Naive thymus-derived CD8-positive, alpha-beta T cell (primary cell): ENCODE measurements at regions not wholly inside any gene's neighbourhood (a gene's known extent, or its start where the extent isn't known, plus 50 kb on each side); places are given as distances from the start of the nearest gene placed in this dataset.
A peak's percentile ranks its signal among the peaks of the same experiment; 100 is the strongest.
"Not testable (repeated sequence)": the region's sequence is repeated elsewhere in the genome, so short reads cannot be mapped to it uniquely, and the experiment has no call there.

Experiments
- ATAC-seq, 2 donors: fragments of 150-1000 bp; cut with Tn5 transposase in 1 of 2; sonication (Bioruptor Pico), chemical (Tn5 transposase) in 1 of 2; 1 replicate in 1 of 2; 2 replicates in 1 of 2; pipeline ENCODE4 v1.10.0; 2021; ENCODE audit warnings: mild to moderate bottlenecking in 2 of 2, moderate library complexity in 2 of 2
- POLR2A ChIA-PET: fragments of 350-600 bp; sonication (Branson Sonifier 250); formaldehyde crosslinking; loops from one replicate; lab custom pipeline; 2021; ENCODE audit warnings: antibody characterized with exemption; lab: Charles Lee
- DNase-seq, 10 donors: peaks; one replicate each; pipeline versions ENCODE4 v3.0.0 to v3.0.0-alpha.2; 2020 to 2022
- H3K27ac Mint-ChIP-seq, 10 donors: one replicate each; pipeline ENCODE4 v1.8.0; 2020 to 2022; ENCODE audit warnings: mild to moderate bottlenecking in 10 of 10, mixed read lengths in 10 of 10, moderate library complexity in 4 of 10, inconsistent platforms in 1 of 10
- H3K27me3 Mint-ChIP-seq, 5 donors: one replicate each; pipeline ENCODE4 v1.8.0; 2021 to 2022; ENCODE audit warnings: mixed read lengths in 5 of 5
- H3K36me3 Mint-ChIP-seq, 3 donors: one replicate each; pipeline ENCODE4 v1.8.0; 2020 to 2022; ENCODE audit warnings: mixed read lengths in 3 of 3, mild to moderate bottlenecking in 2 of 3, inconsistent platforms in 1 of 3
- H3K4me1 Mint-ChIP-seq, 4 donors: one replicate each; pipeline ENCODE4 v1.8.0; 2021 to 2022; ENCODE audit warnings: mixed read lengths in 4 of 4
- H3K4me3 Mint-ChIP-seq, 10 donors: one replicate each; pipeline ENCODE4 v1.8.0; 2020 to 2022; ENCODE audit warnings: mild to moderate bottlenecking in 10 of 10, mixed read lengths in 10 of 10, moderate library complexity in 6 of 10, inconsistent platforms in 1 of 10
- H3K9me3 Mint-ChIP-seq, 9 donors: one replicate each; pipeline ENCODE4 v1.8.0; 2020 to 2022; ENCODE audit warnings: mixed read lengths in 9 of 9, mild to moderate bottlenecking in 3 of 9, inconsistent platforms in 1 of 9, moderate library complexity in 1 of 9

GRCh38 chr10:33065111-33065510 lies 107.1 kb upstream of the ITGB1 start:
- Mint-ChIP-seq H3K36me3 (peaks cover 0 to 4% (median 0%) of the 10 kb centered on the region in 3 donors), H3K27ac (no peak overlapping the region), H3K4me3 (no peak overlapping the region), H3K9me3 (peaks cover 0 to 5% (median 0%) of the 10 kb centered on the region in 9 donors), H3K4me1 (peaks cover 0 to 2% (median 0%) of the 10 kb centered on the region in 4 donors), H3K27me3 (no peaks in the 10 kb centered on the region)
- POLR2A ChIA-PET: no interaction called here
- ATAC-seq: no peak
- DNase-seq: no peak

GRCh38 chr10:33064706-33065105 lies 106.7 kb upstream of the ITGB1 start:
- Mint-ChIP-seq H3K27ac (peak overlapping the region in 1 of 10 donors; percentile 57), H3K27me3 (no peaks in the 10 kb centered on the region), H3K9me3 (peaks cover 0 to 5% (median 0%) of the 10 kb centered on the region in 9 donors), H3K4me1 (peaks cover 0 to 2% (median 0%) of the 10 kb centered on the region in 4 donors), H3K4me3 (no peak overlapping the region), H3K36me3 (peaks cover 0 to 4% (median 0%) of the 10 kb centered on the region in 3 donors)
- DNase-seq: no peak
- POLR2A ChIA-PET: no interaction called here
- ATAC-seq: no peak

DNA sequence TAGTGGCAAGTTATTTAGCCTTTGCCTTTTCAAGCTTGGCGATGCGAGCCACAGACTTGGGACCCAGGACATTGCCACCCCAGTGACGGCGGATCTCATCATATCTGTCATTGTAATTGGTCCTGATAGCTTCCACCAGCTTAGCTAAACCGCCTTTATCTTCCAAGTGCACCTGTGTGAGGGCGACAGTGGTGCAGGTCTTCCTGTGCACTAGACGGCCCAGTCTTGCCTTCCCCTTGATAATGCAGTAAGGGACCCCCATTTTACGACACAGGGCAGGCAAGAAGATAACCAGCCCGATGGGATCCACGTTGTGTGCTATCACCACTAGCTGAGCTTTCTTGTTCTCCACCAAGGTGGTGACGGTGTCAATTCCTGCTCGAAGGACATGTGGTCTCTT lies 99.6 kb upstream of the ITGB1 start:
- DNase-seq (no peak), ATAC-seq (no peak)
- peaks cover 0 to 13% (median 3%) of the 10 kb centered on the region in 5 donors for H3K27me3 Mint-ChIP-seq
- peaks cover 0 to 2% (median 0%) of the 10 kb centered on the region in 3 donors for H3K36me3 Mint-ChIP-seq
- POLR2A ChIA-PET: no interaction called here
- H3K4me3 Mint-ChIP-seq: no peak overlapping the region
- H3K27ac Mint-ChIP-seq: no peak overlapping the region
- no peaks in the 10 kb centered on the region for H3K9me3 Mint-ChIP-seq
- no peaks in the 10 kb centered on the region for H3K4me1 Mint-ChIP-seq

DNA sequence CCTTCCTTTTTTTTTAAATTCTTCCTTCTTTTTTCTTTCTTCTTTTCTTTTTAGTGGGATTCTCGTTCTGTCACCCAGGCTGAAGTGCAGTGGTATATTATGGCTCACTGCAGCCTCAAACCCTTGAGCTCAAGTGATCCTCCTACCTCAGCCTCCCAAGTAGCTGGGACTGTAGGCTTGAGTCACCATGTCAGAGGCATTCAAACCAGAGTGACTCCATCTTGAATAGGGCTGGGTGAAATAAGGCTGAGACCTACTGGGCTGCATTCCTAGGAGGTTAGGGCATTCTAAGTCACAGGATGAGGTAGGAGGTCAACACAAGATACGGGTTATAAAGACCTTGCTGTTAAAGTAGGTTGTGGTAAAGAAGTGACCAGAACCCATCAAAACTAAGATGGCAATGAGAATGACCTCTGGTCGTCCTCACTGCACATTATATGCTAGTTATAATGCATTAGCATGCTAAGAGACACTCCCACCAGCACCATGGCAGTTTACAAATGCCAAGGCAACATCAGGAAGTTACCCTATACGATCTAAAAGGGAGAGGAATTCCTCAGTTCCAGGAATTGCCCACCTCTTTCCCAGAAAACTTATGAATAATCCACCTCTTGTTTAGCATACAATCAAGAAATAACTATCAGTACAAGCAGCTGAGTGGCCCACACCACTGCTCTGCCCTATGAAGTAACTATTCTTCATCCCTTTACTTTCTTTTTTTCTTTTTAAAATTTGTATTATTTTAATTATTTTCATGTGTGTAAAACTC lies 99.0 kb upstream of the ITGB1 start:
- Mint-ChIP-seq H3K4me1 (no peaks in the 10 kb centered on the region), H3K27ac (no peak overlapping the region), H3K27me3 (peaks cover 0 to 13% (median 6%) of the 10 kb centered on the region in 5 donors), H3K36me3 (peaks cover 0 to 2% (median 0%) of the 10 kb centered on the region in 3 donors), H3K4me3 (no peak overlapping the region), H3K9me3 (no peaks in the 10 kb centered on the region)
- POLR2A ChIA-PET: no interaction called here
- ATAC-seq (no peak), DNase-seq (no peak)

- Mint-ChIP-seq H3K9me3 (no peaks in the 10 kb centered on the region), H3K36me3 (no peaks in the 10 kb centered on the region), H3K27ac (peak overlapping the region in 1 of 10 donors; percentile 23), H3K4me3 (no peak overlapping the region), H3K4me1 (peaks cover 0 to 10% (median 4%) of the 10 kb centered on the region in 4 donors), H3K27me3 (peaks cover 0 to 13% (median 6%) of the 10 kb centered on the region in 5 donors)
- DNase-seq (no peak), ATAC-seq (no peak)
- POLR2A ChIA-PET: no interaction called here
These were observed 97.6 kb upstream of the ITGB1 start for GRCh38 chr10:33055625-33056024.

- peaks cover 3 to 16% (median 6%) of the 10 kb centered on the region in 4 donors for H3K4me1 Mint-ChIP-seq
- no peak for ATAC-seq
- peaks cover 0 to 13% (median 6%) of the 10 kb centered on the region in 5 donors for H3K27me3 Mint-ChIP-seq
- peak overlapping the region in 1 of 10 donors; percentile 34 for H3K4me3 Mint-ChIP-seq
- no peaks in the 10 kb centered on the region for H3K36me3 Mint-ChIP-seq
- H3K27ac Mint-ChIP-seq: peak overlapping the region in 1 of 10 donors; percentile 55
- POLR2A ChIA-PET: no interaction called here
- no peak for DNase-seq
- H3K9me3 Mint-ChIP-seq: no peaks in the 10 kb centered on the region
These were observed 95.1 kb upstream of the ITGB1 start for GRCh38 chr10:33052915-33053810.

DNA sequence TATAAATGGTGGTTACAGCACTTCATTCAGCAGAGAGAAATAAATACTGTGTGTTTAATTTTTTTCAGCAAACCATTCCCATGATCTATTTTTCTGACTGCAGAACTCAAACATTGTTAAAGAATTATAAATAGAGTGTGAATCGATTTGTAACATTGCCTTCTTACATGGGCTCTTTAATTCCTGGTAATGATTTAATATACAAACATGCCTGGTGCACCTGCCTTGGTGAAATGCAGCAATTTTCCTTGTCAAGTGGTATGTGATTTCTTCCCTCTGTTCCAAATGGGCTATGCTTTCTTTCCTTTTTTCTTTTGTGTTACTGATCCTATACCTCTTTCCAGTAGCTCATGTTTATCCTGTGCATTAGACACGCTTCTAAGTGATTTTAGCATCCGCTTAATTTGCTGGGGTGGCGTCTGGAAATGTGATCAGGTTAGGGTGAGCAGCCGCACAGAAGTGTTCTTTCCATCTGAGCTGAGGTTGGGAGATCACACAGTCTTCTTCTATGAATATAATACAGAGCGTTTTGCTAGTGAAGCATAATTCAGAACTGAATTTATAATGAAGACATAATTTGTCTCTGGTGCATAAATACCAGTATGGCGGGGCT lies 94.3 kb upstream of the ITGB1 start:
- Mint-ChIP-seq H3K4me3 (peak overlapping the region in 2 of 10 donors; percentile 33 to 66), H3K36me3 (no peaks in the 10 kb centered on the region), H3K27ac (peak overlapping the region in 2 of 10 donors; percentile 21 to 55), H3K4me1 (peaks cover 3 to 16% (median 7%) of the 10 kb centered on the region in 4 donors), H3K9me3 (no peaks in the 10 kb centered on the region), H3K27me3 (peaks cover 0 to 13% (median 6%) of the 10 kb centered on the region in 5 donors)
- no peak for ATAC-seq
- no peak for DNase-seq
- POLR2A ChIA-PET: no interaction called here

DNA sequence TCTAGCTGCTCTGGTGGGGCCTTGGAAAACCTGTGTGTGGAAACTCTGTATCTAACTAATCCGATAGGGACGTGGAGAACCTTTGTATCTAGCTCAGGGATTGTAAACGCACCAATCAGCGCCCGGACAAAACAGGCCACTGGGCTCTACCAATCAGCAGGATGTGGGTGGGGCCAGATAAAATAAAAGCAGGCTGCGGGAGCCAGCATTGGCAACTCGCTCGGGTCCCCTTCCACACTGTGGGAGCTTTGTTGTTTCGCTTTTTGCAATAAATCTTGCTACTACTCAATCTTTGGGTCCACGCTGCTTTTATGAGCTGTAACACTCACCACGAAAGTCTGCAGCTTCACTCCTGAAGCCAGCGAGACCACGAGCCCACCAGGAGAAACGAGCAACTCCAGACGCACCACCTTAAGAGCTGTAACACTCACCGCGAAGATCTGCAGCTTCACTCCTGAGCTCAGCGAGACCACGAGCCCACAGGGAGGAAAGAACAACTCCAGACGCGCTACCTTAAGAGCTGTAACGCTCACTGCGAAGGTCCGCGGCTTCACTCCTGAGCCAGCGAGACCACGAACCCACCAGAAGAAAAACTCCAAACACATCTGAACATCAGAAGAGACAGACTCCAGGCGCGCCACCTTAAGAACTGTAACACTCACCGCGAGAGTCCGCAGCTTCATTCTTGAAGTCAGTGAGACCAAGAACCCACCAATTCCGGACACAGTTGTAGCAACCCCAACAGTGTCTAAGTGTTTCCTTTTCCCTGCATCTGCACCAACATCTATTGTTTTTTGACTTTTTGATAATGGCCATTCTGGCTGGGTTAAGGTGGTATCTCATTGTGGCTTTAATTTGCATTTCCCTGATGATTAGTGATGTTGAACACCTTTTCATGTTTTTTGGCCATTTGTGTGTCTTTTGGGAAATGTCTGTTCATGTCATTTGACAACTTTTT lies 92.2 kb upstream of the ITGB1 start:
- peak in 5 of 10 donors; percentile 2 to 28 (median 4) for DNase-seq
- POLR2A ChIA-PET, H3K9me3 Mint-ChIP-seq, ATAC-seq, H3K36me3 Mint-ChIP-seq, H3K27me3 Mint-ChIP-seq: not testable (repeated sequence)
- H3K27ac Mint-ChIP-seq: peak overlapping the region in 9 of 10 donors; percentile 14 to 96 (median 80)
- peaks cover 3 to 16% (median 10%) of the 10 kb centered on the region in 4 donors for H3K4me1 Mint-ChIP-seq
- peak overlapping the region; percentile 78 to 92 (median 90) for H3K4me3 Mint-ChIP-seq

- POLR2A ChIA-PET: no interaction called here
These were observed 90.2 kb upstream of the ITGB1 start for GRCh38 chr10:33048223-33048622.

GRCh38 chr10:33047655-33048054 lies 89.6 kb upstream of the ITGB1 start:
- H3K4me1 Mint-ChIP-seq: peaks cover 3 to 16% (median 10%) of the 10 kb centered on the region in 4 donors
- no peak for ATAC-seq
- no peak overlapping the region for H3K27ac Mint-ChIP-seq
- peaks cover 0 to 3% (median 0%) of the 10 kb centered on the region in 5 donors for H3K27me3 Mint-ChIP-seq
- POLR2A ChIA-PET: no interaction called here
- DNase-seq: no peak
- no peak overlapping the region for H3K4me3 Mint-ChIP-seq
- H3K36me3 Mint-ChIP-seq: no peaks in the 10 kb centered on the region
- no peaks in the 10 kb centered on the region for H3K9me3 Mint-ChIP-seq

More at GRCh38 chr10:33048223-33048622, 90.2 kb upstream of the ITGB1 start:
- Mint-ChIP-seq H3K9me3 (no peaks in the 10 kb centered on the region), H3K4me3 (no peak overlapping the region), H3K36me3 (no peaks in the 10 kb centered on the region), H3K27me3 (peaks cover 0 to 3% (median 0%) of the 10 kb centered on the region in 5 donors), H3K27ac (peak overlapping the region in 1 of 10 donors; percentile 30), H3K4me1 (peaks cover 3 to 16% (median 10%) of the 10 kb centered on the region in 4 donors)
- DNase-seq (no peak), ATAC-seq (no peak)

DNA sequence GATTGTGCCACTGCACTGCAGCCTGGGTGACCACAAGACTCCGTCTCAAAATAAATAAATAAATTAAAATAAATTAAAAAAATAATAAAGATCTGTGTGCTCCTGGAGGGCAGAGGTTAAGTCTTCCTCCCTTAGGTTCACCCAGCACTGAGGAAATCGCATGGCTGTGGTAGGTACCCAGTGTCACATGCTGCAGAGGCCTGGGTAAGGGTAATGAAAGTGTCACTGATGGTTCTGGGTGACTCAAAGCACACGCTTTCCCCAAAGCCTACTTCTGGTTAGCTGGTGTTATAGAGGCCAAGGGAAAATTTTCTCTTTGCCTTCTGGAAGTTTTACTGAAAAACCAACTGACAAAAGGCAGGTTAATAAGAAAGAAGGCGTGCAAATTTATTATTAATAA lies 88.8 kb upstream of the ITGB1 start:
- no peak for ATAC-seq
- H3K4me3 Mint-ChIP-seq: no peak overlapping the region
- H3K36me3 Mint-ChIP-seq: no peaks in the 10 kb centered on the region
- DNase-seq: no peak
- POLR2A ChIA-PET: no interaction called here
- H3K9me3 Mint-ChIP-seq: no peaks in the 10 kb centered on the region
- H3K4me1 Mint-ChIP-seq: peaks cover 3 to 16% (median 10%) of the 10 kb centered on the region in 4 donors
- peaks cover 0 to 3% (median 0%) of the 10 kb centered on the region in 5 donors for H3K27me3 Mint-ChIP-seq
- H3K27ac Mint-ChIP-seq: no peak overlapping the region
